Ureter (tissue), 1 donor: ENCODE measurements at regions not wholly inside any gene's neighbourhood (a gene's known extent, or its start where the extent isn't known, plus 50 kb on each side); places are given as distances from the start of the nearest gene placed in this dataset.
"Not testable (repeated sequence)": the region's sequence is repeated elsewhere in the genome, so short reads cannot be mapped to it uniquely, and the experiment has no call there.

Source experiments
- DNase-seq: peaks from one replicate; pipeline ENCODE4 v3.0.0-alpha.2; 2020; ENCODE audit warnings: low spot score
- donor health status: DM: yes; HTN: yes; CAD: no.

GRCh38 chr5:163880302-163880701 lies 374.9 kb downstream of the MAT2B start:
- no peak for DNase-seq

- DNase-seq, result no peak
Observed at GRCh38 chr5:163885117-163885516, 379.7 kb downstream of the MAT2B start.

GRCh38 chr5:163887854-163888253 lies 382.4 kb downstream of the MAT2B start:
- no peak for DNase-seq

- no peak for DNase-seq
Observed at GRCh38 chr5:163888366-163888765, 382.9 kb downstream of the MAT2B start.

GRCh38 chr5:163889369-163889768 lies 383.9 kb downstream of the MAT2B start:
- DNase-seq, result no peak

GRCh38 chr5:163890261-163890660 lies 384.8 kb downstream of the MAT2B start:
- DNase-seq, result no peak

GRCh38 chr5:163893281-163893680 lies 387.9 kb downstream of the MAT2B start:
- DNase-seq, result no peak

GRCh38 chr5:163894645-163895044 lies 389.2 kb downstream of the MAT2B start:
- DNase-seq, result no peak

- DNase-seq, result no peak
Observed at GRCh38 chr5:163898873-163899272, 393.5 kb downstream of the MAT2B start.

- not testable (repeated sequence) for DNase-seq
Observed at GRCh38 chr5:163907783-163908182, 402.4 kb downstream of the MAT2B start.

- DNase-seq, result no peak
Observed at GRCh38 chr5:163908253-163908652, 402.8 kb downstream of the MAT2B start.

- DNase-seq, result no peak
Observed at GRCh38 chr5:163910226-163910625, 404.8 kb downstream of the MAT2B start.

GRCh38 chr5:163912046-163912445 lies 406.6 kb downstream of the MAT2B start:
- DNase-seq, result no peak

- no peak for DNase-seq
Observed at GRCh38 chr5:163913548-163913947, 408.1 kb downstream of the MAT2B start.

GRCh38 chr5:163914910-163915309 lies 409.5 kb downstream of the MAT2B start:
- no peak for DNase-seq

GRCh38 chr5:163915481-163915961 lies 410.1 kb downstream of the MAT2B start:
- DNase-seq, result no peak

GRCh38 chr5:163916376-163916775 lies 411.0 kb downstream of the MAT2B start:
- DNase-seq, result no peak

GRCh38 chr5:163916861-163917260 lies 411.4 kb downstream of the MAT2B start:
- DNase-seq, result no peak

GRCh38 chr5:163917747-163918146 lies 412.3 kb downstream of the MAT2B start:
- no peak for DNase-seq

- DNase-seq, result not testable (repeated sequence)
Observed at GRCh38 chr5:163934990-163935389, 429.6 kb downstream of the MAT2B start.

- DNase-seq, result no peak
Observed at GRCh38 chr5:163938595-163938994, 433.2 kb downstream of the MAT2B start.

- DNase-seq, result no peak
Observed at GRCh38 chr5:163941079-163941478, 435.7 kb downstream of the MAT2B start.

GRCh38 chr5:163943546-163943945 lies 438.1 kb downstream of the MAT2B start:
- DNase-seq, result no peak

- no peak for DNase-seq
Observed at GRCh38 chr5:163944738-163945137, 439.3 kb downstream of the MAT2B start.
